PFSK-1 (cell line): ENCODE measurements at regions not wholly inside any gene's neighbourhood (a gene's known extent, or its start where the extent isn't known, plus 50 kb on each side); places are given as distances from the start of the nearest gene placed in this dataset.

ENCODE experiments used
- FOXP2 ChIP-seq: optimal IDR thresholded peaks from 2 replicates; pipeline ENCODE3; 2011; ENCODE audit warnings: borderline replicate concordance, control low read depth, inconsistent platforms; ENCODE audit not compliant: insufficient read depth; ENCODE audit errors: extremely low read length, extremely low read depth
- POLR2AphosphoS5 ChIP-seq: IDR thresholded peaks from 2 replicates; pipeline ENCODE4 v1.6.1; 2012; ENCODE audit warnings: low read depth, mild to moderate bottlenecking, control low read depth, low read length, moderate library complexity
- TF ChIP-seq, protein P1 (sequence below), 2 experiments: IDR thresholded peaks; 2 replicates each; pipeline versions ENCODE4 v1.6.1 to v1.8.0; 2011 to 2012; ENCODE audit warnings: low read depth in 2 of 2, low read length in 2 of 2, control low read depth in 1 of 2, inconsistent platforms in 1 of 2, mild to moderate bottlenecking in 1 of 2, moderate library complexity in 1 of 2; ENCODE audit not compliant: insufficient read depth in 1 of 2

DNA sequence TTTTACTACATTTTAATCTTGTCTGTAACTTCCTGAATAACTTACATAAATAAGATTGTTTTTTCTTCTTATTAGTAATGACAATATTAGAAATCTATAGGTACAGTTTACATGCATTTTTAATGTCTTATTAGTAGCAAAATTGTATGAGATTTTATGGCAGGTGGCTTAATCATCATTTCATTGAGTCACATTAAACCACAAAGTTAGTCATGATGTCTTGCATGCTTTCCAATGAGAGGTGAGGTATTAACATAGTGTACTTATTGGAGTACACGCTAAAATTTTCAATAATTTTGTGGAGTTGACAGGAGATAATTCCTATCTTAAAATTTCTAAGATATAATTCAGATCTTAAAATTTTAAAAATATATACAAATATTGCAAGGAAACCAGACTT lies 989.6 kb upstream of the ARRDC3 start:
- TF ChIP-seq FOXP2: no peak
- TF ChIP-seq POLR2AphosphoS5: no peak
- TF ChIP-seq, protein P1, sequence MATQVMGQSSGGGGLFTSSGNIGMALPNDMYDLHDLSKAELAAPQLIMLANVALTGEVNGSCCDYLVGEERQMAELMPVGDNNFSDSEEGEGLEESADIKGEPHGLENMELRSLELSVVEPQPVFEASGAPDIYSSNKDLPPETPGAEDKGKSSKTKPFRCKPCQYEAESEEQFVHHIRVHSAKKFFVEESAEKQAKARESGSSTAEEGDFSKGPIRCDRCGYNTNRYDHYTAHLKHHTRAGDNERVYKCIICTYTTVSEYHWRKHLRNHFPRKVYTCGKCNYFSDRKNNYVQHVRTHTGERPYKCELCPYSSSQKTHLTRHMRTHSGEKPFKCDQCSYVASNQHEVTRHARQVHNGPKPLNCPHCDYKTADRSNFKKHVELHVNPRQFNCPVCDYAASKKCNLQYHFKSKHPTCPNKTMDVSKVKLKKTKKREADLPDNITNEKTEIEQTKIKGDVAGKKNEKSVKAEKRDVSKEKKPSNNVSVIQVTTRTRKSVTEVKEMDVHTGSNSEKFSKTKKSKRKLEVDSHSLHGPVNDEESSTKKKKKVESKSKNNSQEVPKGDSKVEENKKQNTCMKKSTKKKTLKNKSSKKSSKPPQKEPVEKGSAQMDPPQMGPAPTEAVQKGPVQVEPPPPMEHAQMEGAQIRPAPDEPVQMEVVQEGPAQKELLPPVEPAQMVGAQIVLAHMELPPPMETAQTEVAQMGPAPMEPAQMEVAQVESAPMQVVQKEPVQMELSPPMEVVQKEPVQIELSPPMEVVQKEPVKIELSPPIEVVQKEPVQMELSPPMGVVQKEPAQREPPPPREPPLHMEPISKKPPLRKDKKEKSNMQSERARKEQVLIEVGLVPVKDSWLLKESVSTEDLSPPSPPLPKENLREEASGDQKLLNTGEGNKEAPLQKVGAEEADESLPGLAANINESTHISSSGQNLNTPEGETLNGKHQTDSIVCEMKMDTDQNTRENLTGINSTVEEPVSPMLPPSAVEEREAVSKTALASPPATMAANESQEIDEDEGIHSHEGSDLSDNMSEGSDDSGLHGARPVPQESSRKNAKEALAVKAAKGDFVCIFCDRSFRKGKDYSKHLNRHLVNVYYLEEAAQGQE (IDR thresholded peaks at IDR 0.05; ENCODE audit: insufficient read depth in 1 of 2, low read depth in 2 of 2, low read length in 2 of 2): no peak
